BJ (cell line): ENCODE measurements at regions not wholly inside any gene's neighbourhood (a gene's known extent, or its start where the extent isn't known, plus 50 kb on each side); places are given as distances from the start of the nearest gene placed in this dataset.

Experiments
- CTCF ChIA-PET: fragments of 350-600 bp; formaldehyde crosslinking; extraction: SDS; loops from one replicate; lab custom pipeline; 2021; ENCODE audit warnings: antibody characterized with exemption, inconsistent platforms; lab: Yijun Ruan, JAX
- POLR2A ChIA-PET: fragments of 300-600 bp; sonication (Branson Sonifier 250); formaldehyde crosslinking; extraction: SDS; loops from one replicate; lab custom pipeline; 2021; ENCODE audit warnings: antibody characterized with exemption; lab: Charles Lee
- DNase-seq: peaks from one replicate; pipeline ENCODE4 v3.0.0-alpha.2; 2011; ENCODE audit warnings: low read depth
- H3K27me3 ChIP-seq: 2 replicates; pipeline ENCODE4 v1.6.0; 2011; ENCODE audit warnings: low read length; ENCODE audit not compliant: control insufficient read depth, insufficient read depth
- H3K36me3 ChIP-seq: 2 replicates; pipeline ENCODE4 v1.5.1; 2011; ENCODE audit warnings: low read length; ENCODE audit not compliant: control insufficient read depth, insufficient read depth
- H3K4me3 ChIP-seq: 2 replicates; pipeline ENCODE4 v1.5.1; 2011; ENCODE audit warnings: low read depth, mild to moderate bottlenecking, control low read depth, low read length
- TF ChIP-seq, protein P1 (sequence below): IDR thresholded peaks from 2 replicates; pipeline ENCODE4 v1.5.1; 2011; ENCODE audit warnings: low read depth, mild to moderate bottlenecking, control low read depth, inconsistent platforms, low read length, moderate library complexity; ENCODE audit not compliant: insufficient read depth

DNA sequence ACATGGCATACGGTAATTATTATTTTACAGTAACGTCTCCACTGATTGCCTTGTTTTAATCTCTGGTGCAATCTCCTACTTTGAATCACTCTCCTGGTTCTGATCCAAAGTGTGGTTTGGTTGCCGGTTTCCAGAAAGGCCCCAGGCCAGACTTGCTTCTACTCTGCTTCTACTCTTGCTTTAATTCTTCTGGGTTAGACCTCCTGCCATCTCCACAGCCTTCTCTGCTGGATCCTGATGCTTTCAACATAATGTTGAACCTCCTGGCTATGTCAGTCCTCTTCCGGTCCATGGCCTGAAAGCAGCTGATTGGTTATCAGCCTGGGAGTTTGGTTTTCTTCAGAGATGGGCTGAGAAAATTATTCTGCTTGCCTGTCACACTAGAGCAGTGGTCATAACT is 266.5 kb upstream of the RIMS1 start:
- TF ChIP-seq, protein P1, sequence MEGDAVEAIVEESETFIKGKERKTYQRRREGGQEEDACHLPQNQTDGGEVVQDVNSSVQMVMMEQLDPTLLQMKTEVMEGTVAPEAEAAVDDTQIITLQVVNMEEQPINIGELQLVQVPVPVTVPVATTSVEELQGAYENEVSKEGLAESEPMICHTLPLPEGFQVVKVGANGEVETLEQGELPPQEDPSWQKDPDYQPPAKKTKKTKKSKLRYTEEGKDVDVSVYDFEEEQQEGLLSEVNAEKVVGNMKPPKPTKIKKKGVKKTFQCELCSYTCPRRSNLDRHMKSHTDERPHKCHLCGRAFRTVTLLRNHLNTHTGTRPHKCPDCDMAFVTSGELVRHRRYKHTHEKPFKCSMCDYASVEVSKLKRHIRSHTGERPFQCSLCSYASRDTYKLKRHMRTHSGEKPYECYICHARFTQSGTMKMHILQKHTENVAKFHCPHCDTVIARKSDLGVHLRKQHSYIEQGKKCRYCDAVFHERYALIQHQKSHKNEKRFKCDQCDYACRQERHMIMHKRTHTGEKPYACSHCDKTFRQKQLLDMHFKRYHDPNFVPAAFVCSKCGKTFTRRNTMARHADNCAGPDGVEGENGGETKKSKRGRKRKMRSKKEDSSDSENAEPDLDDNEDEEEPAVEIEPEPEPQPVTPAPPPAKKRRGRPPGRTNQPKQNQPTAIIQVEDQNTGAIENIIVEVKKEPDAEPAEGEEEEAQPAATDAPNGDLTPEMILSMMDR, result no peak
- CTCF ChIA-PET, result interaction anchor here (1.0 kb wide), 1 partner anchor 343 kb away, joined by 3 read pairs; no protein-coding TSS in a partner anchor
- POLR2A ChIA-PET, result no interaction called here
- no peaks in the 10 kb centered on the region for H3K27me3 ChIP-seq
- no peak overlapping the region for H3K4me3 ChIP-seq
- H3K36me3 ChIP-seq, result no peaks in the 10 kb centered on the region
- no peak for DNase-seq

DNA sequence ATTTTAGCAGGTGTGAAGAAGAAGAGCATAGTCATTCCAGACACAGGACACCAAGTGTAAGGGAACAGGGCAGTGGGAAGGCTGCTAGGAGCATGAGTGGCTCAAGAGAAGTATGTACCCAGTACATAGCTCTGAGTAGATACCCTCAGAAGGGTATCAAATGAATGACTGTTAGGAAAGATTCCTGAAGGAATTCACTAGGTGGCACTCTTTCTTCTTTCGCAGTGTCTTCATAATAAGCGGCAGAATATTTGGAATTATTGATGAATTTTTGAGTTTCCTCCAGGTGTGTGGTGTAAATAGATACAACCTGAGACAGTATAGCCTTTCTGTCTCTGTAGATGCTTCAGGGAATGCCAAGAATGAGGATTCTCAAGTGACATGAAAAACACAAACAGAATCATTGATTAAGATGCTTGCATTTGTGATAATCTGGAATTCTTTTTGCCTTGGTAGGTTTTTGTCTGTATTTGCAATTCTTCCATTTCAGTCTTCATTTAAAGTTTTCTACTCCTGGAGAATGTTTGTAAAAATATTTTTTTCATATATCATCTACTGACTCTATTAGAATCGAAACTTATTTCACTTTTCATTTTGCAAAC is 264.3 kb upstream of the RIMS1 start:
- Histone ChIP-seq H3K4me3 (no peak overlapping the region), H3K27me3 (no peaks in the 10 kb centered on the region), H3K36me3 (no peaks in the 10 kb centered on the region)
- CTCF ChIA-PET, result interaction anchor here (1.1 to 1.9 kb wide), 2 partner anchors 14 to 455 kb away, joined by 3 to 4 read pairs; no protein-coding TSS in a partner anchor
- POLR2A ChIA-PET, result no interaction called here
- TF ChIP-seq, protein P1, result peak; percentile 54
- no peak for DNase-seq

DNA sequence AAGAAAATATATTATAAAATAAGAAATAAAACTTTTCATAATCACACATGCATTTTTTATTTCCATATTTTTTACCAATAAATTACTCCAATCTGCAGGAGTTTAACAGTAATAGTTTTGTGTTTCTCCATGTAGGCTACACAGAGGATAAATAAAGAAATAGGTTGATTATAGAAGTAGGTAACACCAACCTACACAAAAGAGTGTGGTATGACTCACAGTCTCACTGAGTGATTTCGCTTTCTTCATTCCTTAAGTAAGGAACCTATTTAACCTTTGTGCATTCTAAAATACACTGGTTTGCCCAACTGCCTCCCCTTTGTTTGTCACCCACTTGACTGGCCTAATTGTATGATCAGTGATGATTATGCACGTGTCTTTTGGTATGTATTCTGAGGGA is 244.2 kb upstream of the RIMS1 start:
- TF ChIP-seq, protein P1, result no peak
- no peak overlapping the region for H3K4me3 ChIP-seq
- ChIA-PET POLR2A (no interaction called here), CTCF (no interaction called here)
- H3K36me3 ChIP-seq, result no peaks in the 10 kb centered on the region
- H3K27me3 ChIP-seq, result no peaks in the 10 kb centered on the region
- no peak for DNase-seq

DNA sequence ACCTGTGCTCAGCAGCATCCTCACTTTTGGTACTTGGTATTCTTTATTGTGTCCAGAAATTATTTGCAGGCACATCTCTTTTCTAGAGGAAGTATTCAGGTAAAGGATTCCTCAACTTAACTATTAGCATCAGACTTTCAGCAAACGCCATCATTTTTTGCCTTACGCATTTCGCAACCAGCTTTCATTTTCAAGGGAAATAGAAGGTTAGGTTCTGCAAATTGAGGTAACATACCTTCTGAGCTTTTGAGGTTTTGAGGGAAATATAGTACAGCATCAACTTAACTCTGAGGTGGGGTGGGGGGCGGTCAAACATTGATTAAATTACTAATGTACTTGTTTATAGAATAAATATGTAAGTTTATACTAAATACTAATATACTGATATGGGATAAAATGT is 243.6 kb upstream of the RIMS1 start:
- Histone ChIP-seq H3K36me3 (no peaks in the 10 kb centered on the region), H3K4me3 (no peak overlapping the region), H3K27me3 (no peaks in the 10 kb centered on the region)
- DNase-seq, result no peak
- TF ChIP-seq, protein P1, result no peak
- ChIA-PET POLR2A (no interaction called here), CTCF (no interaction called here)

DNA sequence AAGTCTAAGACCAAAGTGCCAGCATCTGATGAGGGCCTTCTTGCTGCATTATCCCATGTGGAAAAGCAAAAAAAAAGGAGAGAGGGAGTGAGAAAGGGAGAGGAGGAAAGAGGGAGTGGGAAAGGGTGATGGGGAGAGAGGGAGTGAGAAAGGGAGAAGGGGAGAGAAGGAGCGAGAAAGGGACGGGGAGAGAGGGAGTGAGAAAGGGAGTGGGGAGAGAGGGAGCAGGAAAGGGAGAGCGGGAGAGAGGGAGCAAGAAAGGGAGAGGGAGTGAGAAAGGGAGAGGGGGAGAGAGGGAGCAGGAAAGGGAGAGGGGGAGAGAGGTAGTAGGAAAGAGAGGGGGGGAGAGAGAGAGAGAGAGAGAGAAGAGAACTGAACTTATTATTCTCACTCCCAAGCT is 241.1 kb upstream of the RIMS1 start:
- DNase-seq, result no peak
- ChIA-PET CTCF (no interaction called here), POLR2A (no interaction called here)
- Histone ChIP-seq H3K27me3 (no peaks in the 10 kb centered on the region), H3K4me3 (no peak overlapping the region), H3K36me3 (no peaks in the 10 kb centered on the region)
- TF ChIP-seq, protein P1, result no peak
